ENCODE measurements at regions not wholly inside any gene's neighbourhood (a gene's known extent, or its start where the extent isn't known, plus 50 kb on each side); places are given as distances from the start of the nearest gene placed in this dataset.

GRCh38 chr4:37763831-37764230, 62.7 kb upstream of the PGM2 start:
- H3K56ac ChIP-seq (ENCODE audit: low read length): no peak overlapping the region
- no peak overlapping the region for H2AK5ac ChIP-seq (ENCODE audit: low read length)
- no peak overlapping the region for H3K4ac ChIP-seq (ENCODE audit: low read depth, low read length)
- no peak overlapping the region for H4K8ac ChIP-seq (ENCODE audit: low read depth, low read length)
- H3K27ac ChIP-seq (ENCODE audit: low read depth, low read length): no peak overlapping the region
- no peak overlapping the region for H2BK5ac ChIP-seq (ENCODE audit: low read length)
- H3K79me2 ChIP-seq (ENCODE audit: control insufficient read depth, insufficient read depth, low read length): no peaks in the 10 kb centered on the region
- H3K9ac ChIP-seq (ENCODE audit: low read length): no peak overlapping the region
- H3K4me1 ChIP-seq (ENCODE audit: control insufficient read depth, low read depth, low read length): no peaks in the 10 kb centered on the region
- no peak overlapping the region for H4K5ac ChIP-seq (ENCODE audit: low read length)
- DNase-seq: no peak
- H3K4me3 ChIP-seq (ENCODE audit: low read length): no peak overlapping the region
- no peak overlapping the region for H3K23ac ChIP-seq (ENCODE audit: low read length)
- H2BK120ac ChIP-seq (ENCODE audit: low read depth, low read length): no peak overlapping the region
- no peaks in the 10 kb centered on the region for H3K79me1 ChIP-seq (ENCODE audit: low read length)
- no CpG with 5 or more reads among the region's 4 CpGs for WGBS (ENCODE audit: extremely low coverage, insufficient coverage, low lambda C conversion rate)
- no peak overlapping the region for H2BK15ac ChIP-seq (replicated peaks; ENCODE audit: low read depth)
- H3K4me2 ChIP-seq (ENCODE audit: low read length): no peak overlapping the region
- no peak overlapping the region for H3K18ac ChIP-seq (ENCODE audit: low read length)
- H3K36me3 ChIP-seq (ENCODE audit: control insufficient read depth, insufficient read depth, low read length): no peaks in the 10 kb centered on the region
- H3K27me3 ChIP-seq (ENCODE audit: insufficient read depth, low read length, poor library complexity): no peaks in the 10 kb centered on the region

GRCh38 chr4:37762991-37763368, 63.5 kb upstream of the PGM2 start:
- no peaks in the 10 kb centered on the region for H3K4me1 ChIP-seq (ENCODE audit: control insufficient read depth, low read depth, low read length)
- DNase-seq: no peak
- no peak overlapping the region for H2BK15ac ChIP-seq (replicated peaks; ENCODE audit: low read depth)
- no peak overlapping the region for H3K4me2 ChIP-seq (ENCODE audit: low read length)
- no peak overlapping the region for H3K4ac ChIP-seq (ENCODE audit: low read depth, low read length)
- no peak overlapping the region for H3K27ac ChIP-seq (ENCODE audit: low read depth, low read length)
- no peaks in the 10 kb centered on the region for H3K27me3 ChIP-seq (ENCODE audit: insufficient read depth, low read length, poor library complexity)
- no CpG with 5 or more reads among the region's 4 CpGs for WGBS (ENCODE audit: extremely low coverage, insufficient coverage, low lambda C conversion rate)
- no peak overlapping the region for H3K9ac ChIP-seq (ENCODE audit: low read length)
- H2BK120ac ChIP-seq (ENCODE audit: low read depth, low read length): no peak overlapping the region
- peak overlapping the region; percentile 15 for H3K56ac ChIP-seq (ENCODE audit: low read length)
- no peak overlapping the region for H3K23ac ChIP-seq (ENCODE audit: low read length)
- H4K5ac ChIP-seq (ENCODE audit: low read length): no peak overlapping the region
- H2BK5ac ChIP-seq (ENCODE audit: low read length): no peak overlapping the region
- H2AK5ac ChIP-seq (ENCODE audit: low read length): no peak overlapping the region
- H3K36me3 ChIP-seq (ENCODE audit: control insufficient read depth, insufficient read depth, low read length): no peaks in the 10 kb centered on the region
- no peaks in the 10 kb centered on the region for H3K79me2 ChIP-seq (ENCODE audit: control insufficient read depth, insufficient read depth, low read length)
- H4K8ac ChIP-seq (ENCODE audit: low read depth, low read length): no peak overlapping the region
- no peak overlapping the region for H3K4me3 ChIP-seq (ENCODE audit: low read length)
- H3K18ac ChIP-seq (ENCODE audit: low read length): no peak overlapping the region
- H3K79me1 ChIP-seq (ENCODE audit: low read length): no peaks in the 10 kb centered on the region

GRCh38 chr4:37762294-37762990, 64.0 kb upstream of the PGM2 start:
- H2AK5ac ChIP-seq (ENCODE audit: low read length): no peak overlapping the region
- H3K27me3 ChIP-seq (ENCODE audit: insufficient read depth, low read length, poor library complexity): no peaks in the 10 kb centered on the region
- no peak overlapping the region for H3K18ac ChIP-seq (ENCODE audit: low read length)
- H3K79me1 ChIP-seq (ENCODE audit: low read length): no peaks in the 10 kb centered on the region
- H3K4ac ChIP-seq (ENCODE audit: low read depth, low read length): no peak overlapping the region
- H4K5ac ChIP-seq (ENCODE audit: low read length): no peak overlapping the region
- H3K4me3 ChIP-seq (ENCODE audit: low read length): no peak overlapping the region
- H2BK15ac ChIP-seq (replicated peaks; ENCODE audit: low read depth): no peak overlapping the region
- no peak overlapping the region for H2BK120ac ChIP-seq (ENCODE audit: low read depth, low read length)
- peak; percentile 47 for DNase-seq
- no peak overlapping the region for H3K27ac ChIP-seq (ENCODE audit: low read depth, low read length)
- no peaks in the 10 kb centered on the region for H3K79me2 ChIP-seq (ENCODE audit: control insufficient read depth, insufficient read depth, low read length)
- WGBS (ENCODE audit: extremely low coverage, insufficient coverage, low lambda C conversion rate): no CpG with 5 or more reads among the region's 3 CpGs
- no peak overlapping the region for H4K8ac ChIP-seq (ENCODE audit: low read depth, low read length)
- H2BK5ac ChIP-seq (ENCODE audit: low read length): no peak overlapping the region
- H3K56ac ChIP-seq (ENCODE audit: low read length): no peak overlapping the region
- H3K4me1 ChIP-seq (ENCODE audit: control insufficient read depth, low read depth, low read length): no peaks in the 10 kb centered on the region
- H3K36me3 ChIP-seq (ENCODE audit: control insufficient read depth, insufficient read depth, low read length): no peaks in the 10 kb centered on the region
- no peak overlapping the region for H3K23ac ChIP-seq (ENCODE audit: low read length)
- H3K9ac ChIP-seq (ENCODE audit: low read length): no peak overlapping the region
- H3K4me2 ChIP-seq (ENCODE audit: low read length): no peak overlapping the region

GRCh38 chr4:37760840-37761239, 65.6 kb upstream of the PGM2 start:
- Histone ChIP-seq H3K79me1 (ENCODE audit: low read length) (no peaks in the 10 kb centered on the region), H3K18ac (ENCODE audit: low read length) (no peak overlapping the region), H3K27ac (ENCODE audit: low read depth, low read length) (no peak overlapping the region), H2BK120ac (ENCODE audit: low read depth, low read length) (no peak overlapping the region), H4K5ac (ENCODE audit: low read length) (no peak overlapping the region), H3K9ac (ENCODE audit: low read length) (no peak overlapping the region), H3K23ac (ENCODE audit: low read length) (no peak overlapping the region), H3K56ac (ENCODE audit: low read length) (no peak overlapping the region), H2BK5ac (ENCODE audit: low read length) (no peak overlapping the region), H4K8ac (ENCODE audit: low read depth, low read length) (no peak overlapping the region), H3K36me3 (ENCODE audit: control insufficient read depth, insufficient read depth, low read length) (no peaks in the 10 kb centered on the region), H2AK5ac (ENCODE audit: low read length) (no peak overlapping the region), H3K27me3 (ENCODE audit: insufficient read depth, low read length, poor library complexity) (no peaks in the 10 kb centered on the region), H3K4ac (ENCODE audit: low read depth, low read length) (no peak overlapping the region), H3K4me2 (ENCODE audit: low read length) (no peak overlapping the region), H2BK15ac (replicated peaks; ENCODE audit: low read depth) (no peak overlapping the region), H3K4me3 (ENCODE audit: low read length) (no peak overlapping the region), H3K79me2 (ENCODE audit: control insufficient read depth, insufficient read depth, low read length) (no peaks in the 10 kb centered on the region), H3K4me1 (ENCODE audit: control insufficient read depth, low read depth, low read length) (no peaks in the 10 kb centered on the region)
- WGBS (ENCODE audit: extremely low coverage, insufficient coverage, low lambda C conversion rate): no CpG with 5 or more reads among the region's 3 CpGs
- DNase-seq: no peak

- Histone ChIP-seq H3K9ac (ENCODE audit: low read length) (no peak overlapping the region), H3K27me3 (ENCODE audit: insufficient read depth, low read length, poor library complexity) (no peaks in the 10 kb centered on the region), H2AK5ac (ENCODE audit: low read length) (no peak overlapping the region), H3K4ac (ENCODE audit: low read depth, low read length) (no peak overlapping the region), H3K36me3 (ENCODE audit: control insufficient read depth, insufficient read depth, low read length) (no peaks in the 10 kb centered on the region), H4K8ac (ENCODE audit: low read depth, low read length) (no peak overlapping the region), H3K4me1 (ENCODE audit: control insufficient read depth, low read depth, low read length) (no peaks in the 10 kb centered on the region), H3K27ac (ENCODE audit: low read depth, low read length) (no peak overlapping the region), H3K23ac (ENCODE audit: low read length) (no peak overlapping the region), H3K56ac (ENCODE audit: low read length) (no peak overlapping the region), H3K4me2 (ENCODE audit: low read length) (no peak overlapping the region), H2BK15ac (replicated peaks; ENCODE audit: low read depth) (no peak overlapping the region), H3K4me3 (ENCODE audit: low read length) (no peak overlapping the region), H4K5ac (ENCODE audit: low read length) (no peak overlapping the region), H3K79me1 (ENCODE audit: low read length) (no peaks in the 10 kb centered on the region), H3K18ac (ENCODE audit: low read length) (no peak overlapping the region), H2BK120ac (ENCODE audit: low read depth, low read length) (no peak overlapping the region), H3K79me2 (ENCODE audit: control insufficient read depth, insufficient read depth, low read length) (no peaks in the 10 kb centered on the region), H2BK5ac (ENCODE audit: low read length) (no peak overlapping the region)
- no peak for DNase-seq
- WGBS (ENCODE audit: extremely low coverage, insufficient coverage, low lambda C conversion rate): no CpG with 5 or more reads among the region's 1 CpG
Measured at GRCh38 chr4:37759833-37760232, 66.7 kb upstream of the PGM2 start.

GRCh38 chr4:37758226-37758625, 68.3 kb upstream of the PGM2 start:
- Histone ChIP-seq H3K27ac (ENCODE audit: low read depth, low read length) (no peak overlapping the region), H2BK120ac (ENCODE audit: low read depth, low read length) (no peak overlapping the region), H3K27me3 (ENCODE audit: insufficient read depth, low read length, poor library complexity) (no peaks in the 10 kb centered on the region), H3K56ac (ENCODE audit: low read length) (no peak overlapping the region), H3K9ac (ENCODE audit: low read length) (no peak overlapping the region), H2BK15ac (replicated peaks; ENCODE audit: low read depth) (no peak overlapping the region), H3K4me2 (ENCODE audit: low read length) (no peak overlapping the region), H3K4ac (ENCODE audit: low read depth, low read length) (no peak overlapping the region), H4K8ac (ENCODE audit: low read depth, low read length) (no peak overlapping the region), H3K4me1 (ENCODE audit: control insufficient read depth, low read depth, low read length) (no peaks in the 10 kb centered on the region), H3K36me3 (ENCODE audit: control insufficient read depth, insufficient read depth, low read length) (no peaks in the 10 kb centered on the region), H4K5ac (ENCODE audit: low read length) (no peak overlapping the region), H3K18ac (ENCODE audit: low read length) (no peak overlapping the region), H2AK5ac (ENCODE audit: low read length) (no peak overlapping the region), H3K23ac (ENCODE audit: low read length) (no peak overlapping the region), H2BK5ac (ENCODE audit: low read length) (no peak overlapping the region), H3K4me3 (ENCODE audit: low read length) (no peak overlapping the region), H3K79me1 (ENCODE audit: low read length) (no peaks in the 10 kb centered on the region), H3K79me2 (ENCODE audit: control insufficient read depth, insufficient read depth, low read length) (no peaks in the 10 kb centered on the region)
- no CpG with 5 or more reads among the region's 1 CpG for WGBS (ENCODE audit: extremely low coverage, insufficient coverage, low lambda C conversion rate)
- DNase-seq: no peak
